ENCODE measurements at regions not wholly inside any gene's neighbourhood (a gene's known extent, or its start where the extent isn't known, plus 50 kb on each side); places are given as distances from the start of the nearest gene placed in this dataset.
A peak's percentile ranks its signal among the peaks of the same experiment; 100 is the strongest.

DNA sequence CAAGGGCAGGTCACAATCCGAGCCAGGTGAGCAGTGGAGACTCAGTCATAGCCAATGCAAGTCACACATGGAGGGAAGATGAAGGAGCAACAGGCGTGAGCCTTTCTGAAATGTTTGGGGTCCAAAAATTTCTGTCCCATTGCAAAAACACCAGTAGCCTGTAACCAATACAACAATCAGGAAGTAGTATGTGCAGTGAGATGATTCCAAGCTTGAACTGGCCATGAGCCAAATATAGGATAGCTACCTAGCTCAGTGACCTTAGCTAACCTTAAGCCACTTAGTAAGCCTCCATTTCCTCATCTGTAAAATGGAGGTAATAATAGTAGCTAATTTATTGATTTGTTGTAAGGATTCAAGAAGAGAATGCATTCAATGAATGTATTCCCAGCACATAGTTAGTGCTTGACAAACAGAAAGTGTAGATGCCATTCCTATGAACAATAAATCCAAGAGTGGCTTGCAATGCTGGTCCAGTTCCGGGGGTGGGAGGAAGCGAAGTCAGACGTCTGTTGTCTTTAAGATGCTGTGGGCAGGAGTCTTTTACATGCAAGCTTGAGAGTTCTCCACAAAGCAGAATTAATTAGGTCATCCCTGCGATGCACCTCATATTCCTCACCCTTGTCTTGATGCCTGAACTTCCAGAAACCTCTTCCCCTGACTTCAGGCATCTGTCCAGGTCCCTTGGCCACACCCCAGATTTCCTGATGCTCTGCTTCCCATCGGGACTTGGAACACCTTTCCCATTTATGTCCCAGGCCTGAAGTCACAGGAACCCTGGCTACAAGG is 195.7 kb upstream of the UBL3 start:
- no peak overlapping the region for H3K9ac ChIP-seq (ENCODE audit: low read length)
- H3K18ac ChIP-seq (ENCODE audit: low read length) = no peak overlapping the region
- H2BK12ac ChIP-seq (ENCODE audit: low read length) = no peak overlapping the region
- H3K4me3 ChIP-seq (ENCODE audit: low read depth, low read length) = no peak overlapping the region
- no peak overlapping the region for H4K12ac ChIP-seq (ENCODE audit: low read depth, low read length)
- no CpG with 5 or more reads among the region's 7 CpGs for WGBS (ENCODE audit: extremely low coverage, insufficient coverage, insufficient read length)
- H3K4ac ChIP-seq (ENCODE audit: low read depth, low read length) = no peak overlapping the region
- H3K23ac ChIP-seq (ENCODE audit: low read length) = no peak overlapping the region
- no peak overlapping the region for H4K91ac ChIP-seq (ENCODE audit: low read depth, low read length)
- H4K8ac ChIP-seq (ENCODE audit: low read depth, low read length) = no peak overlapping the region
- no peaks in the 10 kb centered on the region for H3K79me2 ChIP-seq (ENCODE audit: control insufficient read depth, insufficient read depth, low read length, poor library complexity)
- H3K27ac ChIP-seq (ENCODE audit: low read depth, low read length) = no peak overlapping the region
- H3K4me1 ChIP-seq (ENCODE audit: control insufficient read depth in 1 of 2, insufficient read depth in 2 of 2, low read length in 2 of 2) = peaks cover 0 to 3% of the 10 kb centered on the region in 2 experiments
- H3K4me2 ChIP-seq (ENCODE audit: low read length) = no peak overlapping the region
- DNase-seq = peak; percentile 51 to 75
- no peaks in the 10 kb centered on the region for H3K27me3 ChIP-seq (ENCODE audit: insufficient read depth, low read length)
- no peak overlapping the region for H2AK5ac ChIP-seq (ENCODE audit: low read length)
- no peak overlapping the region for H2BK5ac ChIP-seq (ENCODE audit: low read depth, low read length, poor library complexity)
- no peaks in the 10 kb centered on the region for H3K9me3 ChIP-seq (ENCODE audit: insufficient read depth, low read depth, low read length)
- no peaks in the 10 kb centered on the region for H3K36me3 ChIP-seq (ENCODE audit: control insufficient read depth in 1 of 2, insufficient read depth in 2 of 2, low read length in 2 of 2)
- no peak overlapping the region for H3K14ac ChIP-seq (ENCODE audit: low read length)
- H2BK120ac ChIP-seq (ENCODE audit: insufficient read depth, low read length, poor library complexity) = no peak overlapping the region
- no peaks in the 10 kb centered on the region for H3K79me1 ChIP-seq (ENCODE audit: low read length)
- H2AFZ ChIP-seq (ENCODE audit: insufficient read depth, low read length, poor library complexity) = no peak overlapping the region

DNA sequence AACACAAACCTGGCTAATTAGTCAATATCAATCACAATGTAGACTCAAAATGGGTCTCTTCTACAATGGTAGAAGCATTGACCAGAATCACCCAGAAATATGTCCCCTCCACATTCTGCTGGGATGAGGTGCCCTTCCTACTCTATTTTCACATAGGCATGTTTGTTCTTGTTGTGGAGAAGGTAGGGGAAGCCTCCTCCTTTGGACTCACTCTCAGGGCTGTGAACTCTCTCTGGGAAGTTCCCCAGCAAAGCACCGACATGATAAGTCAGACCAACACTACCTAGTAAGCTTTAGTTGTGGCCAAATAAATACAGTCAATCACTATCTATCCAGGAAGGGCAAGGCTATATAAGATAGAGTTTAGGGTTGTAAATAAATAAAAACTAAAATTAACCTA is 194.5 kb upstream of the UBL3 start:
- Histone ChIP-seq H3K4ac (ENCODE audit: low read depth, low read length) (no peak overlapping the region), H3K4me1 (ENCODE audit: control insufficient read depth in 1 of 2, insufficient read depth in 2 of 2, low read length in 2 of 2) (peaks cover 0 to 3% of the 10 kb centered on the region in 2 experiments), H3K4me3 (ENCODE audit: low read depth, low read length) (no peak overlapping the region), H3K27ac (ENCODE audit: low read depth, low read length) (no peak overlapping the region), H3K14ac (ENCODE audit: low read length) (no peak overlapping the region), H3K79me1 (ENCODE audit: low read length) (no peaks in the 10 kb centered on the region), H2AK5ac (ENCODE audit: low read length) (no peak overlapping the region), H3K18ac (ENCODE audit: low read length) (no peak overlapping the region), H3K79me2 (ENCODE audit: control insufficient read depth, insufficient read depth, low read length, poor library complexity) (no peaks in the 10 kb centered on the region), H2BK12ac (ENCODE audit: low read length) (no peak overlapping the region), H2BK5ac (ENCODE audit: low read depth, low read length, poor library complexity) (no peak overlapping the region), H3K23ac (ENCODE audit: low read length) (no peak overlapping the region), H4K12ac (ENCODE audit: low read depth, low read length) (no peak overlapping the region), H3K9me3 (ENCODE audit: insufficient read depth, low read depth, low read length) (no peaks in the 10 kb centered on the region), H2AFZ (ENCODE audit: insufficient read depth, low read length, poor library complexity) (no peak overlapping the region), H2BK120ac (ENCODE audit: insufficient read depth, low read length, poor library complexity) (no peak overlapping the region), H4K91ac (ENCODE audit: low read depth, low read length) (no peak overlapping the region), H3K9ac (ENCODE audit: low read length) (no peak overlapping the region), H3K27me3 (ENCODE audit: insufficient read depth, low read length) (no peaks in the 10 kb centered on the region), H4K8ac (ENCODE audit: low read depth, low read length) (no peak overlapping the region), H3K4me2 (ENCODE audit: low read length) (no peak overlapping the region), H3K36me3 (ENCODE audit: control insufficient read depth in 1 of 2, insufficient read depth in 2 of 2, low read length in 2 of 2) (no peaks in the 10 kb centered on the region)
- no peak for DNase-seq
- WGBS (ENCODE audit: extremely low coverage, insufficient coverage, insufficient read length) = no CpG with 5 or more reads among the region's 1 CpG

DNA sequence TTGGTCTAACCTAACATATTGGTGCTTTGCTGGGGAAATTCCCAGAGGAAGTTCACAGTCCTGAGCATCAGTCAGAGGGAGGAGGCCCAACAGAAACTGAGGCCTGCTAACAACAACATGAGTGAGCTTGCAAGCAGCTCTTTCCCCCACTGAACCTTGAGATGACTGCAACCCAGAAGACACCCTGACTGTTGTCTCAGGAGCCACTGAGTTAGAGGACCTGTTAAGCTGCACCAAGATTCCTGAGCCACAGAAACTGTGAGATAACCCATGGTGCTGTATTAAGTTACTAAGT is 193.2 kb upstream of the UBL3 start:
- Histone ChIP-seq H3K79me1 (ENCODE audit: low read length) (no peaks in the 10 kb centered on the region), H3K4ac (ENCODE audit: low read depth, low read length) (no peak overlapping the region), H3K9me3 (ENCODE audit: insufficient read depth, low read depth, low read length) (no peaks in the 10 kb centered on the region), H2BK120ac (ENCODE audit: insufficient read depth, low read length, poor library complexity) (no peak overlapping the region), H3K4me3 (ENCODE audit: low read depth, low read length) (no peak overlapping the region), H3K36me3 (ENCODE audit: control insufficient read depth in 1 of 2, insufficient read depth in 2 of 2, low read length in 2 of 2) (no peaks in the 10 kb centered on the region), H3K79me2 (ENCODE audit: control insufficient read depth, insufficient read depth, low read length, poor library complexity) (no peaks in the 10 kb centered on the region), H4K8ac (ENCODE audit: low read depth, low read length) (no peak overlapping the region), H3K9ac (ENCODE audit: low read length) (no peak overlapping the region), H3K4me2 (ENCODE audit: low read length) (no peak overlapping the region), H2BK5ac (ENCODE audit: low read depth, low read length, poor library complexity) (no peak overlapping the region), H4K12ac (ENCODE audit: low read depth, low read length) (no peak overlapping the region), H2AFZ (ENCODE audit: insufficient read depth, low read length, poor library complexity) (no peak overlapping the region), H3K14ac (ENCODE audit: low read length) (no peak overlapping the region), H3K27me3 (ENCODE audit: insufficient read depth, low read length) (no peaks in the 10 kb centered on the region), H4K91ac (ENCODE audit: low read depth, low read length) (no peak overlapping the region), H3K27ac (ENCODE audit: low read depth, low read length) (no peak overlapping the region), H3K4me1 (ENCODE audit: control insufficient read depth in 1 of 2, insufficient read depth in 2 of 2, low read length in 2 of 2) (peaks cover 0 to 3% of the 10 kb centered on the region in 2 experiments), H2AK5ac (ENCODE audit: low read length) (no peak overlapping the region), H3K23ac (ENCODE audit: low read length) (no peak overlapping the region), H3K18ac (ENCODE audit: low read length) (no peak overlapping the region), H2BK12ac (ENCODE audit: low read length) (no peak overlapping the region)
- DNase-seq = no peak

DNA sequence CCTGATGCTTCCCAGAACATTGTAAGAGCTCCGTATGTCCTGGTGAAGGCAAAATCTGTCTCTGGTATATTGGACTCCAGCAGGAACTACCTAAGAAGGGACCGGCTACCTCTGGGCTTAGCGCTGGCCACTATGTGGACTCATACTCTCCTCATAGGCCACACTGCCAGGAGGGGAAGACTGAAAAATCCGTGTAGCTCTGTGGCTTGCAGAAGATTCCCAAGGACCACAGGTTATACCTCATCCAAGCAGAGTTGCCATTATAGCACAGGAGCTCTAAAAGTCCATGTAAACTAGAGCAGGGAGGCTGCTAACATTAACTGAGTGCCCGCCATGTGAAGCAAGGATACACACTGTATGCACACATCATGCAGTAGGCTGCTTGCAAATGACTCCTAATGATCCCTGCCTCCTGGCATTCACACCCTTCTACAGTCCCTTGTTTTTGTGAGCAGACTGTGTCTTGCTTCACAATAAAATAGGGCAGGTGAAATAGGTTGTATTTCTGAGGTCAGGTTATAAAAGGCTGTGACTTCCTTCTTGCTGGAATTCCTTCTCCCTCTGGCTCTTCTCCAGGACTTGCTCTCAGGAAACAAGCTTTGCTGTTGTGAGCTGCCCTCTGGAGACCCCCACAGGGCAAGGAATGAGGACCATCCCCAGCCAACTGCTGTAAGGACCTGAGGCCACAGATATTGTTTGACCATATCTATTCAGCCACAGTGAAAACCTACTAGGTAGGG is 192.6 kb upstream of the UBL3 start:
- no peak for DNase-seq
- H4K8ac ChIP-seq (ENCODE audit: low read depth, low read length) = no peak overlapping the region
- no peak overlapping the region for H3K4me2 ChIP-seq (ENCODE audit: low read length)
- no peak overlapping the region for H2AK5ac ChIP-seq (ENCODE audit: low read length)
- no peaks in the 10 kb centered on the region for H3K79me2 ChIP-seq (ENCODE audit: control insufficient read depth, insufficient read depth, low read length, poor library complexity)
- no peaks in the 10 kb centered on the region for H3K9me3 ChIP-seq (ENCODE audit: insufficient read depth, low read depth, low read length)
- no peak overlapping the region for H2BK12ac ChIP-seq (ENCODE audit: low read length)
- no peak overlapping the region for H3K9ac ChIP-seq (ENCODE audit: low read length)
- no peaks in the 10 kb centered on the region for H3K27me3 ChIP-seq (ENCODE audit: insufficient read depth, low read length)
- H3K36me3 ChIP-seq (ENCODE audit: control insufficient read depth in 1 of 2, insufficient read depth in 2 of 2, low read length in 2 of 2) = no peaks in the 10 kb centered on the region
- H3K23ac ChIP-seq (ENCODE audit: low read length) = no peak overlapping the region
- WGBS (ENCODE audit: extremely low coverage, insufficient coverage, insufficient read length) = no CpG with 5 or more reads among the region's 5 CpGs
- no peak overlapping the region for H3K27ac ChIP-seq (ENCODE audit: low read depth, low read length)
- no peak overlapping the region for H2BK5ac ChIP-seq (ENCODE audit: low read depth, low read length, poor library complexity)
- H3K79me1 ChIP-seq (ENCODE audit: low read length) = no peaks in the 10 kb centered on the region
- H3K4me1 ChIP-seq (ENCODE audit: control insufficient read depth in 1 of 2, insufficient read depth in 2 of 2, low read length in 2 of 2) = peaks cover 0 to 3% of the 10 kb centered on the region in 2 experiments
- H3K14ac ChIP-seq (ENCODE audit: low read length) = no peak overlapping the region
- no peak overlapping the region for H3K4ac ChIP-seq (ENCODE audit: low read depth, low read length)
- H2BK120ac ChIP-seq (ENCODE audit: insufficient read depth, low read length, poor library complexity) = no peak overlapping the region
- H3K18ac ChIP-seq (ENCODE audit: low read length) = no peak overlapping the region
- H4K91ac ChIP-seq (ENCODE audit: low read depth, low read length) = no peak overlapping the region
- H3K4me3 ChIP-seq (ENCODE audit: low read depth, low read length) = no peak overlapping the region
- H2AFZ ChIP-seq (ENCODE audit: insufficient read depth, low read length, poor library complexity) = no peak overlapping the region
- no peak overlapping the region for H4K12ac ChIP-seq (ENCODE audit: low read depth, low read length)
